Activated CD4-positive, alpha-beta T cell treated with anti-CD3 and anti-CD28 coated beads, Interleukin-2, amount 50 U/mL, for 24 hours (primary cell): ENCODE measurements at regions not wholly inside any gene's neighbourhood (a gene's known extent, or its start where the extent isn't known, plus 50 kb on each side); places are given as distances from the start of the nearest gene placed in this dataset.

Experiments
- DNase-seq, 2 donors: peaks; one replicate each; pipeline ENCODE4 v3.0.0-alpha.2; 2020; ENCODE audit warnings: low read depth in 1 of 2, low spot score in 1 of 2

GRCh38 chr5:98982880-98983279 lies 54.1 kb upstream of the CHD1 start:
- no peak for DNase-seq
